NCI-H2081 treated with DMSO at 0.1 percent for 48 hours (cell line): ENCODE measurements at regions not wholly inside any gene's neighbourhood (a gene's known extent, or its start where the extent isn't known, plus 50 kb on each side); places are given as distances from the start of the nearest gene placed in this dataset.
"Not testable (repeated sequence)": the region's sequence is repeated elsewhere in the genome, so short reads cannot be mapped to it uniquely, and the experiment has no call there.

Source experiments
- DNase-seq: peaks from one replicate; lab custom pipeline; 2025; lab: John Stamatoyannopoulos, UW

GRCh38 chr13:38283346-38283745 is 66.3 kb upstream of the UFM1 start:
- no peak for DNase-seq

DNA sequence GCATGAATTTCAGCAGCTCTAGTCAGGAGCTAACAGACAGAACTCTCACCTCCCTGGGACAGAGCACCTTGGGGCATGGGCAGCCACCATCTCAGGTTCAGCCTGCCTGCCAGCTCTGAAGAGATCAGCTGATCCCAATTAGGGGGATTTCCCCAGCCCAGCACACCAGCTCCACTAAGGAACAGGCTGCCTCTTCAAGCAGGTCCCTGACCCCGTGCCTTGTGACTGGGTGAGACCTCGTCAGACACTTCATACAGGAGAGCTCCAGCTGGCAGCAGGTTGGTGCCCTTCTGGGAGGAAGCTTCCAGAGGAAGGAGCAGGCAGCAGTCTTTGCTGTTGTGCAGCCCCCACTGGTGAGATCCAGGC is 84.5 kb upstream of the UFM1 start:
- no peak for DNase-seq

DNA sequence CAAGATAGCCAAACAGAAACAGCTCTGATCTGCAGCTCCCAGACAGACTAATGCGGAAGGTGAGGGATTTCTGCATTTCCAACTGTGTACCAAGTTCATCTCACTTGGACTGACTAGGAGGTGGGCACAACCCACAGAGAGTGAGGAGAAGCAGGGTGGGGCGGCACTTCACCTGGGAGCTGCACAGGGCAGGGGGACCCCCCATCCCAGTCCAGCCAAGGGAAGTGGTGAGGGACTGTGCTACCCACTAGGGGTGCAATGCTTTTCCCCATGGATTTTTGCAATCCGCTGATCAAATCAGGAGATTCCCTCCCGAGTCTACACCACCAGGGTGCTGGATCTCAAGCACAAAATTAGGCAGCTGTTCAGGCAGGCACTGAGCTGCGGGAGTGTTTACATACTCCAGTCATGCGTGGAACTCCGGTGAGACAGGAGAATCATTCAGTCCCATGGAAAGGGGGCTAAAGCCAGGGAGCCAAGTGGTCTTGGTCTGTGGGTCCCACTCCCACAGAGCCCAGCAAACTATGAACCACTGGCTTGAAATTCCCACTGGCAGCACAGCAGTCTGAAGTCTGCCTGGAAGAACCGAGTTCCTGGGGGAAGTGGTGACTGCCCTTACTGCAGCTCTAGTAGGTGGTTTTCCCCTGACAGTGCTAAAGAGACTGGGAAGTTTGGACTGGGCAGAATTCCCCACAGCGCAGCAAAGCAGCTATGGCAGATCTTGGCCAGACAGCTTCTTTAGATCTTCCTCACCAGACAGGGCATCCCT is 85.1 kb upstream of the UFM1 start:
- DNase-seq = no peak

DNA sequence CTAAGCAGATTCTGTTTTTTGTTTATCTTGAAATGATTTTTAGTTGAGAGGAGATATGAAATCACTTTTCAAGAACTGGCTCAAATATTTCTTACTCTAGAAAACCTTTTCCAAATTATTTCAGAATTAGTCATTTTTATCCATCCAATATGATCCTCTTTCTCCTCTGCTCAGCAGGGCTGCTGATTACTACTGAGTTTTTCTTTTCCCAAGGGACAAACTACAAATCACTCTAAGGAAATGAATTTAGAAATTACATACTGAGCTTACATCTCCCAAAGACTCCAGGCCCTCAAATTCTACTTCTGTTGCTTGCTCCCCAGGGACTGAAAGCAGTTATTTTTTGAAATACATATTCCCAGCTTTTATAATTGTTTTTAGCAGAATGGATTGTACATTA is 87.4 kb upstream of the UFM1 start:
- DNase-seq = no peak

GRCh38 chr13:38255600-38255999 is 94.1 kb upstream of the UFM1 start:
- no peak for DNase-seq

GRCh38 chr13:38239874-38240273 is 109.8 kb upstream of the UFM1 start:
- no peak for DNase-seq

DNA sequence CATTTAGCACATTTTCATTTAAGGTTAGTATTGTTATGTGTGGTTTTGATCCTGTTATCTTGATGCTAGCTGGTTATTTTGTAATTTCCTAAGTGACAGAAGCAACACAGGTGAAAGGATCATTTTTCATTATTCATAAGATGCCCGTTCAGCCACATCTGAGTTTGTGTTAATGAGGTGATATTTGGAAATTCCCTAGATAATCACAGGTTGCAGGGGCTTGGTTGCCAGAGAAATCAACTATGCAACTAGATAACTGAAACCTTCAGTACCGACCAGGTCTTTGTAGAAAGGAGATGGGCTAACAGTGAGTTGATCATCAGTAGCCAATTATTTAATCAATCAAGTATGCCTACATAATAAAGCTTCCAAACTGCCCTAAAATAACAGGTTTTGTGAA is 121.3 kb upstream of the UFM1 start:
- DNase-seq = no peak

- no peak for DNase-seq
Measured at GRCh38 chr13:38226496-38226895, 123.2 kb upstream of the UFM1 start.

DNA sequence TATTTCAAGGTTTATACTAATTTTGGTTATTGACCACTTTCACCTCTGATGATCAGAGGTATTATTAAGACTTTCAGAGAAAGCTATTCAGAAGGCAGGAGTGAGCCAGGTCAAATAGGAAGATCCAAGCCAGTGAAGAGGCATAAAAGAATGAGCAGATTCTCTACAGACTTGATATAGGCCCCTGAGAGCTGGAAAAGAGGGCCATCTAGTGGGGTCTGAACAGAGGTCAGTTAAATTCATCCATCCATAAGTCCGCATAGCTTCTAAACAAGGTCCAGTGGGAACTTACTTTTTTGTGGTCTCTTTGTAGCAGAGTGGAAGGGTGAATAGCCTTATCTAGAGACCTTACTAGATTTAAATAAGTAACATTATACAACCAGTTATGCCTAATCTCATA is 126.6 kb upstream of the UFM1 start:
- no peak for DNase-seq

DNA sequence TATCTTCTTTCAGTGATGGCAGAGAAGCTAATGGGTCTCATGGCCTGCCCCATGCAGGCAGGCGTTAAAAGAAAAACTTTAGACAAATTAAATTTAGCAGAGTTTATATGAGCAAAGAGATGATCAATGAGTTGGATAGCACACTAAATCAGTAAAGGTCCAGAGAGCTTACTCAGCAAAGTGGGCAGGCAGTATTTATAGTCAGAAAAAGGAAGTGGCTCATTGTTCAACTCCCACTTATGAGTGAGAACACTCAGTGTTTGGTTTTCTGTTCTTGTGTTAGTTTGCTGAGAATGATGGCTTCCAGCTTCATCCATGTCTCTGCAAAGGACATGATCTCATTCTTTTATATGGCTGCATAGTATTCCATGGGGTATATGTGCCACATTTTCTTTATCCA is 128.5 kb upstream of the UFM1 start:
- DNase-seq = not testable (repeated sequence)

GRCh38 chr13:38216181-38216580 is 133.5 kb upstream of the UFM1 start:
- no peak for DNase-seq

GRCh38 chr13:38213314-38213713 is 136.3 kb upstream of the UFM1 start:
- DNase-seq = no peak

DNA sequence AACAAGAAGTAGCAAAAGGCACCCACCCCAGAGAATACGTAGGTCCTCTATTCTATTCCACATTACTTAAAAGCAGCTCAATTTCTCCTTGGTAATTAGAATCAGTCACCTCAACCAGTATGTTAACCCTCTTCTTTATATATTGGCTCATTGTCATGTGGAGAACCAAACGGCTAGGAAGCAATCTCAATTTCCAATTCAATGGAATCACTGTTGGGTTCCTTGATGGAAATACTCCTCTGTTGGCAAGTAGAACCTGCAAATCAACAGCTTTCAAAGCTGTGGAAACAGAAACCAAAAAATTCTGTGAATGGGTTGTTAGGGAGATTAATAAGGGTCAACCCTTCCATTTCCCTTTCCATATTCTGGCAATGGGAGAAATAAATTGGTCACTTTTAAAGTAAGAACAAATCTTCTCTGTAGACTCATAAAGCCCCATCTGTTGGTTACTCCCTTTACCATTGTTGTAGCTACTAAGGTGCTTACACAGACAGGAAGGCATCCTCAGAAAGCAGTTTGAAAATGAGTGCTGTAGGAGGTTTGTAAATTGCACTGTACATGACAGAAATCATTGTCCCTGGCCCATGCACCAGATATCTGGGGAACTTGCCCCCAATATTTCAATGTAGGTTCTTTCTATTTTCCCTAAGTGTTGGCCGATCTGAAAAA is 138.6 kb upstream of the UFM1 start:
- DNase-seq = no peak

GRCh38 chr13:38204556-38204955 is 145.1 kb upstream of the UFM1 start:
- no peak for DNase-seq

DNA sequence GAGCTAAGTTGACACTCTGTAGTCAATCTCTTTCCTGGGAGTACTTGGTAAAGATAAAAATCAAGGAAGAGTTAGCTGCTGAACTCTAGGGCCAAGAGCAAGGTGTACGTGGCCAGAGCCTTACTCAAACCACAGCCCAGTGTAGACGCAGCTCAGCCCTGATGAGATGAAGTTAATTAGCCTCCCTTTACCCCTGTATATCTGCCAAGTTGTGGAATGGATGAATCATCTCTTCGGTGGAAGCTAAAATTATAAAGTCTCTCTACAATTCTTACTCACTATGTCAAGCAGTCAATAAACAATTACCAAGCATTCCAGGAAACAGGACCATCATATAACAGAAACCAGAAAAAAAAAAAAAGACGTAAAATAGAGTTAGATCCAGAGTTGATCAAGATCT is 146.9 kb upstream of the UFM1 start:
- no peak for DNase-seq

- DNase-seq = no peak
Measured at GRCh38 chr13:38191016-38191415, 158.6 kb upstream of the UFM1 start.

DNA sequence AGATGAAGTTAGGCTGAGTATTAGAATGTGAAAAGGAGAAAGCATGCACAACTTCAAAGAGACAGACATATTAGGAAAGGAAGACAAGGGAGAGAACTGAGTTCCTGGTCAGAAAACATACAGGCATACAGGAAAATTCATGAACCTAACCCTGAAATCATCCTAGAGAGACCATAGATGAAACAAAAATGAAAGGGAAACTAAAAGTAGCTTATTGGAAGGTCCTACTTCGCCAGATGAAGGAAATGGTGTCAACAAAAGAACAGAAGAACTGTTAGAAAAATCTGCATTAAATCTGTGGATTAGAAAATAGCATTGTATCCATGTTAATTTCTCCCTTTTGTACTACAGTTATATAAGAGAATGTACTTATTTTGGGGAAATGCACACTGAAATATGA is 169.0 kb upstream of the UFM1 start:
- no peak for DNase-seq

DNA sequence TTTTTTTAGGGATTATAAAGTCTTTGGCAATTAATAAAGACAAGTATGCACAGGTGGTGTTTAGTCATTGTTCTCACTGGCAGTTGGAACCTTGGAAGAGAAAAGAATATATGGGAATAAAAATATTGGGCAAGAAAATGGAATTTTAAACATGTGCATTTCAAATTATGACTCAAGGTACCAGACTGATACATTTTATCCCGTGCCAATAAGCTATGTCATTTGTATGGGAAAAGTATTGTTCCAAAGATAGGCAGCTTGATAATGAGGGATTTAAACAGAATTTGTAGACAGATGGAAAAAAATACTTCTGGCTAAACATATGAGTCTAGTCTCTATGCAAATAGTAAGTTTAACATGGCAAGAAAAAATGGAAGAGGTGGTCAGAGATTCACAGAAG is 169.5 kb upstream of the UFM1 start:
- DNase-seq = no peak

- no peak for DNase-seq
Measured at GRCh38 chr13:38176664-38177063, 173.0 kb upstream of the UFM1 start.

DNA sequence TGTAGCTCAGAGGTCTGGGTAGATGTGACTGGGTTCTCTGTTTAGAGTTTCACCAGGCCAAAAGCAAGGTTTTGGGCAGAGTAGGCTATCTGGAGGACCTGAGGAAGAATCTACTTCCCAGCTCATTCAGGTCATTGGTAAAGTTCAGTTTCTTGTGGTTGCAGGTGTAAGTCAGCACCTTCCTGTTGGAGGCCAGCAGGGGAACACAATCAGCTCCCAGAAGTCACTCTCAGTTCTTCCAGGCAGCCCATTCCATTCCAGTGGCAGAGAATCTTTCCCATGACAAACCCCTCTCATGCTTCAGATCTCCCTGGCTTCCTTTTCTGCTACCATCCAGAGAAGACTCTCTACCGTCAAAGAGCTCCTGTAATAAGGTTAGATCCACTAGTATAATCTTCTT is 176.2 kb upstream of the UFM1 start:
- no peak for DNase-seq

DNA sequence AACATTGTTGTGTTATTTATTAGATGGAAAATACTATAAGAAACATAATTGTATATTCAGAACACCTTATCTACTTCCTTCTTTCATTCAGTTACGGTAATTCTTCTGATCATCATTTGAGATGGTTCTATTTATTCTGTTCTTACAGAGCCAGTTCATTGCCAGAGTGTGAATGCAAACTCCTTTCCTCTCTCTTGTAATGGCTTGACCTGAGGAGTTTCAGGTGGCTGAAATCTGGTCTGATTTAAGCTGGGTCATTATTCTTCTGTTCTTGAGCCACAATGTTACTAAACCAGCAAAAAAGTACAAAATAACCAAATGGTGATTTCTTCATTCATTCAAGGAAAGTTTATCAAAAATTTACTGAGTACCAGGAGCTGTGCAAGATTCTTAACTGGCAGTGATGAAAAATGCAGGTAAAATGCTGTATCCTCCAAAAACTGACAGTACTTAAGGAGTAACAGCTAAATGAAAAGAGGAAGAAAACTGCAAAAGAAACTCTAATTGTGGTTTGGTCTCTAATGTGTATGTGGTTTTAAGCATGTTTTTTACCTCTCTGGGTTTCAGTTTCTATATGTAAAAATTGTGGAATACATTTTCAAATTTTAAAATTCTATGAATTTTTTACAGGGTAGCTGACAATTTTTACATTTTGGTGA is 182.4 kb upstream of the UFM1 start:
- no peak for DNase-seq

DNA sequence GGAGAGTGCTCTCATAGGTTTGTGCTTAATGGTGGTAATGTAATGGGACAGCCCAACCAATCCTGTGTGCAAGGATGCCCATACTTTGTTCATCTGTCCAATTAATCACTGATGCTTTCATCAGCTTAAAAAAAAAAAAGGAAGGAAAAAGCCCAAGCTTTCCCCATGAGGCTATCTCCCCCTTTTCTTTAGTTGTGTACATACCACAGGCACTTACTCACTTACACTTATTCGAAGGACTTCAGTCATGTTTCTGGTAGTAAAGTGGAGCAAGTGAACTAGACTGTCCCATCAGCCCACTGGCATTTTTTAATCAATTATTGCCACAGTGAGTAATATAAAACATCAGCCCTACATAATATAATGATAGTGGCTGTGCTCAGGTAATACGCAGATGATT is 183.5 kb upstream of the UFM1 start:
- no peak for DNase-seq

GRCh38 chr13:38160131-38160530 is 189.5 kb upstream of the UFM1 start:
- no peak for DNase-seq

DNA sequence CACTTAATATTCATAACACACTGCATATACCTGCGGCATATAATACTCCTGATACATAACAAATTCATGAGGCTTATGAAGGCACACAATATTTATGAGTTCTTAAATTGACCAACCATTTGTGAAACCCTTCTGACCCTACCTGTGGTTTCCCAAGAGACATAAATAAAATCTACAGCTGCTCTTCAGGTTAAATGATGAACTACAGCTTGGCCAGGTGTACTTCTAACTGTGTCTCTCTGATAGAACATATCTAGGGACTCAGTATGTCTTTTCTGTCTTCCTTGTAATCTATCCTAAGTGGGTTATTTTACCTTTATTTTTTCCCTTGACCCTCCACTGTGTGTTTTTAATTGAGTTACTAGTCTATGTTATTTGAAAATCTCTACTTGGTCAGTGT is 189.9 kb upstream of the UFM1 start:
- DNase-seq = no peak
